GM18505 (cell line): ENCODE measurements at regions not wholly inside any gene's neighbourhood (a gene's known extent, or its start where the extent isn't known, plus 50 kb on each side); places are given as distances from the start of the nearest gene placed in this dataset.

Experiments used
- ATAC-seq: cut with Tn5 transposase; IDR thresholded peaks from one replicate; pipeline ENCODE4 v1.9.1; 2021; ENCODE audit not compliant: unreplicated experiment
- POLR2A ChIP-seq: IDR thresholded peaks from 4 replicates; pipeline ENCODE4 v1.6.1; 2011; ENCODE audit warnings: borderline replicate concordance; ENCODE audit not compliant: insufficient read depth, insufficient read length; ENCODE audit errors: extremely low read depth

GRCh38 chr3:103907567-103907966, 1459.1 kb upstream of the ALCAM start:
- no peak for TF ChIP-seq POLR2A
- ATAC-seq: no peak

DNA sequence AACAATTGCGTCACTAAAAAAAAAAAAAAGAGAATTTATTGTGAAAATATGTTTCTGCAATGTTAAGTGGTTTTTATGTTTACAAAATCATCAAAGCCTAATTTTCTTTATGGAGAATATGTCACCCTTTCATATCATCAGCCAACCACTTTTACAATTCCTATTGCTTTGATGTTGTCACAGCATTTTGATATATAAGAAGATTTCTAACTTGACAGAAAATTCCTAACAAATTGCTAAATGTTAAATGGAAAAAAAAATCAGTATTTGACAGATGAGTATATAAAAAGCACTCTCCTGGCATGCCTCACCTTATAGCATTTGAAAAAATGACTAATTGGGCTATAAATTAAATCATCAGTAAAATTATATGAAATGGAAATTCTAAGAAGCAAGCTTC, 1457.3 kb upstream of the ALCAM start:
- no peak for ATAC-seq
- no peak for TF ChIP-seq POLR2A

GRCh38 chr3:103918336-103918735, 1448.4 kb upstream of the ALCAM start:
- TF ChIP-seq POLR2A: no peak
- no peak for ATAC-seq

GRCh38 chr3:103919327-103919726, 1447.4 kb upstream of the ALCAM start:
- ATAC-seq: no peak
- no peak for TF ChIP-seq POLR2A

- ATAC-seq: no peak
Measured at GRCh38 chr3:103923907-103924306, 1442.8 kb upstream of the ALCAM start.

DNA sequence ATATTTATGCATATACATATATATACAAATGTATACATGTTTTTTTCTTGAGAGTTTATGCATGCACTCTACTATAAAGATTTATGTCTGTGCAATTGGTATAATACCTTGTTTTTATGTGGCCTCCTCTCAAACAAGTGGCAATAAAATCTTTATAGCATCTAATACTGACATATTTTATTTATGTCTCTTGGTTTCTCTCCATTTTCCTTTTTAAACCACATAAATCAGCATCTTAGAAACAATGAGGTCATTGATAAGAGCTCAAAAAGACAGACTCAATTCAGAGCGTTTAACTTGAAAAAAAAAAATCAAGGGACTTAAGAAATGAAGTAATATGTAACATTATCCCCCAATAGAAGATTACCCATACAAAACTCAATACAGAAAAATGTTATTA, 1442.2 kb upstream of the ALCAM start:
- ATAC-seq: no peak
- TF ChIP-seq POLR2A: no peak

More at GRCh38 chr3:103923907-103924306, 1442.8 kb upstream of the ALCAM start:
- no peak for TF ChIP-seq POLR2A

DNA sequence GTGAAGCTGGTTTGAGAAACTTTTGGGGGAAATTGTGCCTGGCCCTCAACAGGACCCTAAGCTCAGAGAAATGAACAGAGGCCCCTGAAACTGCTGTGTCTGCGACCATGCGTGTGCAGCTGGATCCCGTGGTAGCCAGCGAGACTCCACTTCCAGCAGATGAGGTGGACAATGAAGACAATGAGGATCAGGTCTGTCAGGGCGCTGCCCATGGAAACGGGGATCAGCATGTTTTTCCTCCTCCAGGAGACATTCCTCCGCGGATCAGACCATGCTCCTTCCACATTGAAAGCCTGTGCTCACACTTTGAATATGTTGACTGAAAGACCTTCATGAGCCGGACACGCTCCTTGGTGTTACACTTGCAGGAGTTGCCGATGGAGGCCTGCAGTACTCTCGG, 1439.8 kb upstream of the ALCAM start:
- no peak for ATAC-seq

GRCh38 chr3:103927896-103928295, 1438.8 kb upstream of the ALCAM start:
- TF ChIP-seq POLR2A: no peak
- no peak for ATAC-seq

More for the DNA sequence above, 1439.8 kb upstream of the ALCAM start:
- TF ChIP-seq POLR2A: no peak

DNA sequence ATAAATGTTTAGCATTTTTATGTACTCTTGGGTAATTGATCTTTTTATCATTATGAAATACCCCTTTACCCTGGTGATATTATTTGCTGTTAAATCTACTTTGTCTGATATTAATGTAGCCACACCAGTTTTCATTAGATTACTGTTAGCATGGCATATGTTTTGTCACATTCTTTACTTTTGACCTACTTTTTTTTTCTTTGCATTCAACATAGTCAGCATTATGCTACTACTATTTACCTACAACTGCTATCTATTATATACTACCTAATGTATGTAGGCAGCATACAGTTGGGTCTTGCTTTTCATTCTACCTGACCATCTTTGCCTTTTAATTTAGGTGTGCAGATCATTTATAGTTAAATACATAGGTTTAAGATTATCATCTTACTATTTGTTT, 1429.6 kb upstream of the ALCAM start:
- TF ChIP-seq POLR2A: no peak
- no peak for ATAC-seq

DNA sequence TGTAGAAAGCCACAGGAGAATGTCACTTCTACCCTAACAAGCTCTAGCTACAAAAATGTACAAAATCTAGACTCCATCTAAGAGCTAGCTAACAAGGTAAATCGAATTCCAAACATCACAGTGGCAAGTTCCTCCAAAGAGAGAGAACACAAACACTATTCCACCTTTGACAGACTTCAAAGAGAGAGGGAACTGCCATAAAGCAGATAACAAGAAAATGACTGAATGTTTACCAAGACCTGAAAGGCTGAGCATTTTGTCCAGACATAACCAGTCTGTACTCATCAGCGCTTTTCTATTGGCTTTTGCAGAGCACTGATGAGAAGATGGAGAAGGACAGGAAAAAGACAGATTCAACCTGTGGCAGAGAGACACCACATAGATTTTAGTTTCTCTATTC, 1419.6 kb upstream of the ALCAM start:
- no peak for TF ChIP-seq POLR2A

DNA sequence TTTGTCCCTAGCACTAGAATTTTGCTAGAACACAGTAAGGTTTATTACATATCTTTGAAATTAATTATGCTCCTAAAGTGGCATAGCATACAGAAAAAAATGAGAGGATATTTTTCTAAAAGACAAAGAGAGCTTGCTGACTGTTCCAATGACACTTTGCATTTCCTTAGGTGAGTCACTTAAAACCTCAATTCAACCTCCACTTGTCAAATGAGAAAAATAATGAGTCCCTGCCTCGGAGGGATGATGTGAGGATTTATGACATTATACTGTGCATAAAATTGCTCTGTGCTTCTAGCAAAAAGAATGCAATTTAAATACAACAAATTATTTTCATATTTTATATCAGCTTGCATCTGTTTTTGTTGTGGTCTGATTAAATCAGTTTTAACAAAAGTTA, 1417.0 kb upstream of the ALCAM start:
- ATAC-seq: no peak
- TF ChIP-seq POLR2A: no peak

More for the DNA sequence above, 1419.6 kb upstream of the ALCAM start:
- ATAC-seq: no peak

DNA sequence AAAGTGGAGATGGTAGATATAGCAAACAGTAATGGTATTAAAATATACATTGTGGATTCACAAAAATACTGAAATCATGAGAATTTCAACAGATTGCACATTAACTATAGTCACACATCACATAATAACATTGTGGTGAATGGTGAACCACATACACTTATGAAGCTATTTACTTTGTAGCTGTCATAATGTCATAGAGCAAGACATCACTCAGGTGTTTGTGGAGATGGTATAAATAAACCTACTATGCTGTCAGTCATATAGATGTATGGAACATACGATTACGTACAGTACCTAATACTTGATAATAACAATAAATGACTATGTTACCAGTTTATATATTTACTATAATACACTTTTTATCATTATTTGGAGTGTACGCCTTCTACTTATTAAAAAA, 1416.0 kb upstream of the ALCAM start:
- no peak for TF ChIP-seq POLR2A
- ATAC-seq: no peak

DNA sequence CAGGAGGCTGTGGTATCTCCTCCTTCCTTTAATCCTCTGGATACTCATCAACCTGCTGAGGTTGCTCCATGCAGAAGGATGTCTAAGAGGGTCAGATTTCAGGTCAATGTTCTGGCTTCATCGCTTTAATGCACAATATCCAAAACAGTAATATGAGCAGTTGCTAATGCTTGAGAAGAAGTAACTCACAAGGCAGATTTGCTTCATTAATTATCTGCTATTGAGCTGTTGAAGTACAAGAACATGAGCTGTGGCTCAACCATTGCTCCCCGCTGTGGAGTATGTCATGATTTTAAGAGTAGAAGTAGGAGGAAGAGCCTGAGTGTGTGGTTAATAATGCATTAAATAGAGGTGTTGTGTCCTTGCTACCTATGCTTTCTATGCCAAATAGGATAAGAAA, 1412.9 kb upstream of the ALCAM start:
- no peak for TF ChIP-seq POLR2A
- no peak for ATAC-seq

- no peak for ATAC-seq
- no peak for TF ChIP-seq POLR2A
Measured at GRCh38 chr3:103960819-103961218, 1405.9 kb upstream of the ALCAM start.

- ATAC-seq: no peak
- no peak for TF ChIP-seq POLR2A
Measured at GRCh38 chr3:103963599-103963998, 1403.1 kb upstream of the ALCAM start.
